SK-N-SH (cell line): ENCODE measurements at regions not wholly inside any gene's neighbourhood (a gene's known extent, or its start where the extent isn't known, plus 50 kb on each side); places are given as distances from the start of the nearest gene placed in this dataset.

Source experiments
- CTCF ChIA-PET: fragments of 300-600, 350-600 bp; formaldehyde crosslinking; extraction: SDS; loops from one replicate; lab custom pipeline; 2021; lab: Yijun Ruan, JAX
- POLR2A ChIA-PET: fragments of 350-600 bp; sonication (Branson Sonifier 250); formaldehyde crosslinking; extraction: SDS; loops from one replicate; lab custom pipeline; 2020; ENCODE audit warnings: antibody characterized with exemption, inconsistent platforms; lab: Yijun Ruan, JAX
- DNase-seq: peaks from one replicate; pipeline ENCODE4 v3.0.0; 2012
- H2AFZ ChIP-seq: fragments of 200-600 bp; sonication (generic); 2 replicates; pipeline ENCODE4 v1.8.1; 2016; ENCODE audit warnings: antibody characterized with exemption, mild to moderate bottlenecking, low read depth
- H3F3A ChIP-seq: fragments of 200-600 bp; sonication (generic); replicated peaks from 2 replicates; pipeline ENCODE3; 2016; ENCODE audit warnings: antibody characterized with exemption, mild to moderate bottlenecking; ENCODE audit not compliant: insufficient read depth
- H3K27ac ChIP-seq, 2 experiments: fragments of 200-500 bp in 1 of 2; fragments of 200-600 bp in 1 of 2; sonication (Bioruptor generic) in 1 of 2; sonication (generic), shearing (Covaris generic) in 1 of 2; 2 replicates each; pipeline versions ENCODE4 v1.5.1 to v1.6.1; 2014 to 2016; ENCODE audit warnings: low read depth in 2 of 2, inconsistent platforms in 1 of 2, low read length in 1 of 2, mild to moderate bottlenecking in 1 of 2, mixed read lengths in 1 of 2
- H3K27me3 ChIP-seq: fragments of 200-600 bp; sonication (generic), shearing (Covaris generic); 2 replicates; pipeline ENCODE4 v1.6.1; 2016; ENCODE audit warnings: mixed run types; ENCODE audit not compliant: insufficient read depth
- H3K36me3 ChIP-seq, 2 experiments: fragments of 200-500 bp in 1 of 2; fragments of 200-600 bp in 1 of 2; sonication (Bioruptor generic) in 1 of 2; sonication (generic) in 1 of 2; replicated peaks in 1 of 2; 2 replicates each; pipeline versions ENCODE3 to v1.5.1; 2014 to 2016; ENCODE audit warnings: low read length in 1 of 2, mild to moderate bottlenecking in 1 of 2; ENCODE audit not compliant: insufficient read depth in 2 of 2, control insufficient read depth in 1 of 2
- H3K4me1 ChIP-seq, 2 experiments: fragments of 200-500 bp in 1 of 2; fragments of 200-600 bp in 1 of 2; sonication (Bioruptor generic) in 1 of 2; sonication (generic), shearing (Covaris generic) in 1 of 2; 2 replicates each; pipeline versions ENCODE4 v1.5.1 to v1.6.1; 2014 to 2016; ENCODE audit warnings: low read depth in 1 of 2, low read length in 1 of 2, mixed run types in 1 of 2; ENCODE audit not compliant: insufficient read depth in 2 of 2, control insufficient read depth in 1 of 2
- H3K4me2 ChIP-seq: fragments of 200-600 bp; sonication (generic), shearing (Covaris generic); 2 replicates; pipeline ENCODE4 v1.6.1; 2017; ENCODE audit warnings: mixed run types
- H3K4me3 ChIP-seq, 2 experiments: fragments of 200-500 bp in 1 of 2; fragments of 200-600 bp in 1 of 2; sonication (Bioruptor generic) in 1 of 2; sonication (generic), shearing (Covaris generic) in 1 of 2; 2 replicates each; pipeline versions ENCODE4 v1.5.1 to v1.8.1; 2014 to 2016; ENCODE audit warnings: low read depth in 2 of 2, inconsistent platforms in 1 of 2, low read length in 1 of 2, mild to moderate bottlenecking in 1 of 2, mixed read lengths in 1 of 2, moderate library complexity in 1 of 2
- H3K79me2 ChIP-seq: fragments of 200-600 bp; sonication (generic); 2 replicates; pipeline ENCODE4 v1.8.1; 2017; ENCODE audit warnings: mild to moderate bottlenecking; ENCODE audit not compliant: insufficient read depth
- H3K9ac ChIP-seq: fragments of 200-600 bp; sonication (generic); 2 replicates; pipeline ENCODE4 v1.6.1; 2017; ENCODE audit warnings: mixed run types
- H3K9me2 ChIP-seq: fragments of 200-600 bp; sonication (generic); 2 replicates; pipeline ENCODE4 v1.6.1; 2017; ENCODE audit warnings: mixed run types
- H3K9me3 ChIP-seq: fragments of 200-600 bp; sonication (generic); 2 replicates; pipeline ENCODE4 v1.6.1; 2017; ENCODE audit warnings: mixed run types, mild to moderate bottlenecking, moderate library complexity
- H4K20me1 ChIP-seq: fragments of 200-600 bp; sonication (generic); 2 replicates; pipeline ENCODE4 v1.6.1; 2017; ENCODE audit warnings: mild to moderate bottlenecking, mixed run types; ENCODE audit not compliant: insufficient read depth
- ELF1 ChIP-seq: IDR thresholded peaks from 2 replicates; pipeline ENCODE4 v1.4.0; 2012
- EZH2phosphoT487 ChIP-seq: fragments of 200-600 bp; sonication (generic); IDR thresholded peaks from 2 replicates; pipeline ENCODE4 v1.6.1; 2017; ENCODE audit warnings: low read depth, mixed run types, mild to moderate bottlenecking, antibody characterized with exemption, moderate library complexity, borderline replicate concordance
- FOSL2 ChIP-seq: IDR thresholded peaks from 2 replicates; pipeline ENCODE4 v1.4.0; 2012; ENCODE audit warnings: low read depth, mild to moderate bottlenecking, moderate library complexity, borderline replicate concordance
- FOXJ3 ChIP-seq: sonication (generic); formaldehyde crosslinking; IDR thresholded peaks from 2 replicates; pipeline ENCODE4 v1.5.1; 2020; ENCODE audit warnings: mild to moderate bottlenecking, missing genetic modification reagents
- FOXM1 ChIP-seq: IDR thresholded peaks from 2 replicates; pipeline ENCODE4 v1.4.0; 2012; ENCODE audit warnings: low read depth, mild to moderate bottlenecking
- GABPA ChIP-seq: IDR thresholded peaks from 2 replicates; pipeline ENCODE4 v1.4.0; 2012; ENCODE audit warnings: low read depth, mild to moderate bottlenecking
- IRF3 ChIP-seq: fragments of 150-350 bp; IDR thresholded peaks from 2 replicates; pipeline ENCODE4 v1.6.1; 2016; ENCODE audit warnings: mild to moderate bottlenecking, low read depth, low read length
- JUND ChIP-seq: IDR thresholded peaks from 2 replicates; pipeline ENCODE4 v1.4.0; 2012
- MAX ChIP-seq: IDR thresholded peaks from 2 replicates; pipeline ENCODE4 v1.4.0; 2012; ENCODE audit warnings: low read depth
- NFIC ChIP-seq: IDR thresholded peaks from 2 replicates; pipeline ENCODE4 v1.4.0; 2012; ENCODE audit warnings: borderline replicate concordance
- PBX3 ChIP-seq: IDR thresholded peaks from 2 replicates; pipeline ENCODE4; 2012
- REST ChIP-seq: IDR thresholded peaks from 2 replicates; pipeline ENCODE4 v1.6.1; 2012; ENCODE audit warnings: mild to moderate bottlenecking, low read depth, low read length, moderate library complexity
- SIN3A ChIP-seq: IDR thresholded peaks from 2 replicates; pipeline ENCODE4 v1.6.1; 2012; ENCODE audit warnings: low read depth, mild to moderate bottlenecking, low read length, moderate library complexity, borderline replicate concordance
- TAF1 ChIP-seq: IDR thresholded peaks from 2 replicates; pipeline ENCODE4 v1.6.1; 2012; ENCODE audit warnings: low read depth, mild to moderate bottlenecking, low read length, moderate library complexity, borderline replicate concordance
- TCF12 ChIP-seq: IDR thresholded peaks from 2 replicates; pipeline ENCODE4 v1.4.0; 2012
- WGBS: methylation state at CpG from one replicate; pipeline ENCODE4 v1.1.6; 2017; ENCODE audit warnings: low lambda C conversion rate; 5-methylcytosine and 5-hydroxymethylcytosine counted together

- H3K27ac ChIP-seq: no peak overlapping the region
- H2AFZ ChIP-seq: peak overlapping the region; percentile 64; the same call in 1 of the 2 replicates
- no peak for DNase-seq
- H3K9me3 ChIP-seq: no peaks in the 10 kb centered on the region
- no peaks in the 10 kb centered on the region for H3K9me2 ChIP-seq
- H3K4me3 ChIP-seq: no peak overlapping the region
- H3K79me2 ChIP-seq: no peaks in the 10 kb centered on the region
- H3F3A ChIP-seq: no peaks in the 10 kb centered on the region
- no peak overlapping the region for H3K9ac ChIP-seq
- TF ChIP-seq NFIC: no peak
- no peak for TF ChIP-seq GABPA
- peaks cover 0 to 5% of the 10 kb centered on the region in 2 experiments; a peak in 1 of 4 replicates for H3K4me1 ChIP-seq
- H4K20me1 ChIP-seq: no peaks in the 10 kb centered on the region
- 42% methylated on average over 2 of the region's 2 CpGs for WGBS
- no peaks in the 10 kb centered on the region for H3K27me3 ChIP-seq
- no peak overlapping the region for H3K4me2 ChIP-seq
- H3K36me3 ChIP-seq: no peaks in the 10 kb centered on the region
- CTCF ChIA-PET: no interaction called here
- POLR2A ChIA-PET: no interaction called here
Measured at GRCh38 chr11:27968461-27968860, 139.5 kb downstream of the KIF18A start.

- no peaks in the 10 kb centered on the region for H3K27me3 ChIP-seq
- H3K27ac ChIP-seq: no peak overlapping the region
- TF ChIP-seq TAF1 (no peak), JUND (no peak), FOXM1 (no peak), REST (no peak), EZH2phosphoT487 (no peak), FOXJ3 (no peak), SIN3A (no peak), FOSL2 (no peak), IRF3 (no peak), PBX3 (no peak), TCF12 (no peak), MAX (no peak), ELF1 (no peak), GABPA (no peak)
- H2AFZ ChIP-seq: no peak overlapping the region
- no peak for DNase-seq
- no peak overlapping the region for H3K4me3 ChIP-seq
- POLR2A ChIA-PET: no interaction called here
- no peaks in the 10 kb centered on the region for H3K79me2 ChIP-seq
- H3K9ac ChIP-seq: no peak overlapping the region
- no peaks in the 10 kb centered on the region for H3F3A ChIP-seq
- no peaks in the 10 kb centered on the region for H3K9me2 ChIP-seq
- no peaks in the 10 kb centered on the region for H3K9me3 ChIP-seq
- H3K4me1 ChIP-seq: peaks cover 0 to 5% of the 10 kb centered on the region in 2 experiments; a peak in 1 of 4 replicates
- H3K36me3 ChIP-seq: no peaks in the 10 kb centered on the region
- no peaks in the 10 kb centered on the region for H4K20me1 ChIP-seq
- CTCF ChIA-PET: no interaction called here
- WGBS: 95% methylated on average over 3 of the region's 3 CpGs
- H3K4me2 ChIP-seq: no peak overlapping the region
Measured at GRCh38 chr11:27965559-27965958, 142.4 kb downstream of the KIF18A start.
